SW 1271 (cell line): ENCODE measurements at regions not wholly inside any gene's neighbourhood (a gene's known extent, or its start where the extent isn't known, plus 50 kb on each side); places are given as distances from the start of the nearest gene placed in this dataset.
A peak's percentile ranks its signal among the peaks of the same experiment; 100 is the strongest.

Experiments used
- DNase-seq, 2 experiments: peaks; one replicate each; lab custom pipeline; 2025; lab: John Stamatoyannopoulos, UW

- no peak for DNase-seq
Observed at GRCh38 chrX:16451334-16451733, 198.6 kb upstream of the S100G start.

GRCh38 chrX:16454926-16455325 is 195.0 kb upstream of the S100G start:
- no peak for DNase-seq

- DNase-seq: no peak
Observed at GRCh38 chrX:16457239-16457638, 192.7 kb upstream of the S100G start.

GRCh38 chrX:16458208-16458607 is 191.8 kb upstream of the S100G start:
- no peak for DNase-seq

- DNase-seq: no peak
Observed at GRCh38 chrX:16459008-16459407, 190.9 kb upstream of the S100G start.

GRCh38 chrX:16461968-16462367 is 188.0 kb upstream of the S100G start:
- DNase-seq: no peak

GRCh38 chrX:16462912-16463311 is 187.0 kb upstream of the S100G start:
- DNase-seq: no peak

- no peak for DNase-seq
Observed at GRCh38 chrX:16464369-16464768, 185.6 kb upstream of the S100G start.

GRCh38 chrX:16465081-16465876 is 184.7 kb upstream of the S100G start:
- DNase-seq: no peak

GRCh38 chrX:16466640-16467432 is 183.1 kb upstream of the S100G start:
- peak in 1 of 2 experiments; percentile 0 for DNase-seq

GRCh38 chrX:16469870-16470269 is 180.1 kb upstream of the S100G start:
- DNase-seq: no peak

- no peak for DNase-seq
Observed at GRCh38 chrX:16472345-16472744, 177.6 kb upstream of the S100G start.

- no peak for DNase-seq
Observed at GRCh38 chrX:16474511-16474910, 175.4 kb upstream of the S100G start.

GRCh38 chrX:16476009-16476408 is 173.9 kb upstream of the S100G start:
- no peak for DNase-seq

- DNase-seq: no peak
Observed at GRCh38 chrX:16476692-16477091, 173.3 kb upstream of the S100G start.

- peak in 1 of 2 experiments; percentile 1 for DNase-seq
Observed at GRCh38 chrX:16479206-16479869, 170.6 kb upstream of the S100G start.

GRCh38 chrX:16480049-16480448 is 169.9 kb upstream of the S100G start:
- DNase-seq: no peak

- peak; percentile 27 to 51 for DNase-seq
Observed at GRCh38 chrX:16484338-16484737, 165.6 kb upstream of the S100G start.

GRCh38 chrX:16487620-16488385 is 162.2 kb upstream of the S100G start:
- no peak for DNase-seq

- DNase-seq: no peak
Observed at GRCh38 chrX:16488959-16489358, 161.0 kb upstream of the S100G start.

- DNase-seq: no peak
Observed at GRCh38 chrX:16491461-16491860, 158.5 kb upstream of the S100G start.

GRCh38 chrX:16496175-16496574 is 153.8 kb upstream of the S100G start:
- DNase-seq: no peak
